CD4-positive, alpha-beta T cell (primary cell): ENCODE measurements at regions not wholly inside any gene's neighbourhood (a gene's known extent, or its start where the extent isn't known, plus 50 kb on each side); places are given as distances from the start of the nearest gene placed in this dataset.

Experiments
- ATAC-seq: fragments of 200-7000 bp; cut with Tn5 transposase; one replicate; pipeline ENCODE4 v1.10.0; 2022; ENCODE audit warnings: mild to moderate bottlenecking; ENCODE audit not compliant: poor library complexity
- CTCF ChIA-PET: fragments of 350-600 bp; sonication (Branson Sonifier 250); formaldehyde crosslinking; loops from one replicate; lab custom pipeline; 2021; ENCODE audit warnings: antibody characterized with exemption, inconsistent platforms; lab: Charles Lee
- POLR2A ChIA-PET: fragments of 350-600 bp; sonication (Branson Sonifier 250); formaldehyde crosslinking; loops from one replicate; lab custom pipeline; 2021; ENCODE audit warnings: antibody characterized with exemption, inconsistent platforms; lab: Charles Lee
- DNase-seq, 14 experiments: peaks; one replicate each; pipeline ENCODE4 v3.0.0-alpha.2; 2013 to 2020; ENCODE audit warnings: mixed read lengths in 2 of 14
- H3K27ac ChIP-seq, 2 donors: one replicate each; pipeline versions ENCODE4 v1.5.1 to v1.7.0; 2013; ENCODE audit warnings: low read length in 2 of 2, low read depth in 1 of 2, mild to moderate bottlenecking in 1 of 2
- H3K27me3 ChIP-seq, 2 experiments: 1 replicate in 1 of 2; 2 replicates in 1 of 2; pipeline versions ENCODE4 v1.6.1 to v1.7.0; 2013; ENCODE audit warnings: low read length in 2 of 2, control low read depth in 1 of 2, mild to moderate bottlenecking in 1 of 2, moderate library complexity in 1 of 2; ENCODE audit not compliant: insufficient read depth in 2 of 2, control insufficient read depth in 1 of 2
- H3K36me3 ChIP-seq: one replicate; pipeline ENCODE4 v1.6.1; 2013; ENCODE audit warnings: low read length, control low read depth; ENCODE audit not compliant: insufficient read depth
- H3K4me1 ChIP-seq: one replicate; pipeline ENCODE4 v1.6.1; 2013; ENCODE audit warnings: low read length, control low read depth; ENCODE audit not compliant: insufficient read depth
- H3K4me3 ChIP-seq: one replicate; pipeline ENCODE4 v1.5.1; 2013; ENCODE audit warnings: mild to moderate bottlenecking, low read length, moderate library complexity
- H3K9me3 ChIP-seq, 2 experiments: 1 replicate in 1 of 2; 2 replicates in 1 of 2; pipeline versions ENCODE4 v1.6.1 to v1.7.0; 2013; ENCODE audit warnings: low read length in 2 of 2, mild to moderate bottlenecking in 2 of 2, control low read depth in 1 of 2, moderate library complexity in 1 of 2; ENCODE audit not compliant: control insufficient read depth in 1 of 2, insufficient read depth in 1 of 2
- H3K27ac Mint-ChIP-seq: one replicate; pipeline ENCODE4 v1.8.0; 2020; ENCODE audit warnings: mixed read lengths
- H3K27me3 Mint-ChIP-seq: one replicate; pipeline ENCODE4 v1.8.0; 2021; ENCODE audit warnings: mixed read lengths
- H3K36me3 Mint-ChIP-seq: one replicate; pipeline ENCODE4 v1.8.0; 2021; ENCODE audit warnings: low read depth, mixed read lengths
- H3K4me1 Mint-ChIP-seq: one replicate; pipeline ENCODE4 v1.8.0; 2021; ENCODE audit warnings: low read depth, mixed read lengths
- H3K4me3 Mint-ChIP-seq: one replicate; pipeline ENCODE4 v1.8.0; 2020; ENCODE audit warnings: mild to moderate bottlenecking, mixed read lengths
- H3K9me3 Mint-ChIP-seq: one replicate; pipeline ENCODE4 v1.8.0; 2020; ENCODE audit warnings: mixed read lengths
- CTCF ChIP-seq: fragments of 200-600 bp; IDR thresholded peaks from one replicate; pipeline ENCODE4 v1.8.0; 2022; ENCODE audit warnings: antibody characterized with exemption, mild to moderate bottlenecking
- intact Hi-C, 2 experiments: fragments of 100-400 bp; cut with DNase I in 1 of 2; cut with micrococcal nuclease in 1 of 2; formaldehyde crosslinking; loops; one replicate each; pipeline versions ENCODE4 v1.15.1 to v1.9.0; 2023 to 2025; cut with DNase I, micrococcal nuclease

GRCh38 chr22:48302657-48303368 is 1524.9 kb downstream of the BRD1 start:
- no peak overlapping the region for H3K4me3 Mint-ChIP-seq
- Histone ChIP-seq H3K27ac (no peak overlapping the region), H3K9me3 (peaks cover 0 to 6% of the 10 kb centered on the region in 2 experiments), H3K4me1 (no peaks in the 10 kb centered on the region), H3K36me3 (no peaks in the 10 kb centered on the region), H3K4me3 (no peak overlapping the region), H3K27me3 (no peaks in the 10 kb centered on the region)
- intact Hi-C loops = no loop called here
- no peaks in the 10 kb centered on the region for H3K36me3 Mint-ChIP-seq
- ChIA-PET POLR2A (no interaction called here), CTCF (no interaction called here)
- H3K4me1 Mint-ChIP-seq = no peaks in the 10 kb centered on the region
- H3K27ac Mint-ChIP-seq = no peak overlapping the region
- DNase-seq = no peak
- ATAC-seq = no peak
- TF ChIP-seq CTCF = no peak
- H3K9me3 Mint-ChIP-seq = no peaks in the 10 kb centered on the region
- no peaks in the 10 kb centered on the region for H3K27me3 Mint-ChIP-seq

GRCh38 chr22:48301908-48302307 is 1525.8 kb downstream of the BRD1 start:
- no peaks in the 10 kb centered on the region for H3K4me1 ChIP-seq
- Mint-ChIP-seq H3K36me3 (no peaks in the 10 kb centered on the region), H3K9me3 (no peaks in the 10 kb centered on the region), H3K27ac (no peak overlapping the region), H3K4me3 (no peak overlapping the region), H3K4me1 (no peaks in the 10 kb centered on the region), H3K27me3 (no peaks in the 10 kb centered on the region)
- no peak overlapping the region for H3K27ac ChIP-seq
- H3K27me3 ChIP-seq = no peaks in the 10 kb centered on the region
- DNase-seq (no peak), ATAC-seq (no peak)
- peaks cover 0 to 6% of the 10 kb centered on the region in 2 experiments for H3K9me3 ChIP-seq
- no peaks in the 10 kb centered on the region for H3K36me3 ChIP-seq
- CTCF ChIA-PET = no interaction called here
- no peak for TF ChIP-seq CTCF
- no peak overlapping the region for H3K4me3 ChIP-seq
- intact Hi-C loops = no loop called here
- POLR2A ChIA-PET = no interaction called here

- no peaks in the 10 kb centered on the region for H3K36me3 Mint-ChIP-seq
- intact Hi-C loops = no loop called here
Measured at GRCh38 chr22:48301421-48301820, 1526.3 kb downstream of the BRD1 start.

More at GRCh38 chr22:48301421-48301820, 1526.3 kb downstream of the BRD1 start:
- no peak for DNase-seq
- Mint-ChIP-seq H3K4me1 (no peaks in the 10 kb centered on the region), H3K27ac (no peak overlapping the region), H3K27me3 (no peaks in the 10 kb centered on the region), H3K9me3 (no peaks in the 10 kb centered on the region), H3K4me3 (no peak overlapping the region)
- TF ChIP-seq CTCF = no peak
- no peak overlapping the region for H3K27ac ChIP-seq
- no peaks in the 10 kb centered on the region for H3K4me1 ChIP-seq
- peaks cover 0 to 6% of the 10 kb centered on the region in 2 experiments for H3K9me3 ChIP-seq
- CTCF ChIA-PET = no interaction called here
- no peaks in the 10 kb centered on the region for H3K27me3 ChIP-seq
- no peak overlapping the region for H3K4me3 ChIP-seq
- H3K36me3 ChIP-seq = no peaks in the 10 kb centered on the region
- no peak for ATAC-seq
- POLR2A ChIA-PET = no interaction called here
